ENCODE measurements at regions not wholly inside any gene's neighbourhood (a gene's known extent, or its start where the extent isn't known, plus 50 kb on each side); places are given as distances from the start of the nearest gene placed in this dataset.

- Histone ChIP-seq H3K27me3 (ENCODE audit: insufficient read depth, low read length) (no peaks in the 10 kb centered on the region), H3K27ac (ENCODE audit: low read depth, low read length) (no peak overlapping the region), H3K36me3 (ENCODE audit: control insufficient read depth in 1 of 2, insufficient read depth in 2 of 2, low read length in 2 of 2) (no peaks in the 10 kb centered on the region), H3K4me3 (replicated peaks in 1 of 2; ENCODE audit: low read depth in 1 of 2, low read length in 2 of 2) (no peak overlapping the region), H3K9me2 (ENCODE audit: insufficient read depth) (no peaks in the 10 kb centered on the region), H3K9me3 (ENCODE audit: control insufficient read depth in 1 of 2, insufficient read depth in 1 of 2, low read depth in 1 of 2, low read length in 2 of 2) (no peaks in the 10 kb centered on the region), H3K4me1 (ENCODE audit: control insufficient read depth in 1 of 2, insufficient read depth in 2 of 2, low read length in 2 of 2) (no peaks in the 10 kb centered on the region), H4K20me1 (ENCODE audit: insufficient read depth) (no peaks in the 10 kb centered on the region), H3K4me2 (ENCODE audit: low read length) (no peak overlapping the region), H2AFZ (ENCODE audit: low read depth, low read length, poor library complexity, severe bottlenecking) (no peak overlapping the region), H3K9ac (ENCODE audit: low read length) (no peak overlapping the region), H3K79me2 (ENCODE audit: insufficient read depth, low read length) (no peaks in the 10 kb centered on the region)
- CTCF ChIA-PET = no interaction called here
- no peak for ATAC-seq
- no peak for DNase-seq (ENCODE audit: low read depth, low spot score)
- no peak for TF ChIP-seq JUND (IDR thresholded peaks at IDR 0.05)
- TF ChIP-seq RAD21 (IDR thresholded peaks at IDR 0.05; ENCODE audit: low read depth) = no peak
- no peak for TF ChIP-seq POLR2AphosphoS5 (IDR thresholded peaks at IDR 0.05; ENCODE audit: low read depth, low read length)
- TF ChIP-seq EZH2 (IDR thresholded peaks at IDR 0.05) = no peak
- TF ChIP-seq YY1 (IDR thresholded peaks at IDR 0.05; ENCODE audit: extremely low read depth, insufficient replicate concordance, low read depth, low read length) = no peak
- no peak for TF ChIP-seq CTCF (IDR thresholded peaks at IDR 0.05 in 2 of 3, conservative IDR thresholded peaks at IDR 0.05 in 1 of 3; ENCODE audit: borderline replicate concordance in 1 of 3, insufficient read depth in 1 of 3, low read depth in 2 of 3, low read length in 2 of 3)
- no peak for TF ChIP-seq REST (IDR thresholded peaks at IDR 0.05; ENCODE audit: low read depth)
- TF ChIP-seq ELF1 (IDR thresholded peaks at IDR 0.05; ENCODE audit: borderline replicate concordance, low read depth) = no peak
- TF ChIP-seq POLR2A (IDR thresholded peaks at IDR 0.05; ENCODE audit: borderline replicate concordance, extremely low read depth, insufficient read depth, insufficient read length) = no peak
- no peak for TF ChIP-seq SRF (IDR thresholded peaks at IDR 0.05; ENCODE audit: low read depth)
- no peak for TF ChIP-seq EGR1 (IDR thresholded peaks at IDR 0.05; ENCODE audit: low read depth)
- no peak for TF ChIP-seq CBX3 (IDR thresholded peaks at IDR 0.05; ENCODE audit: low read depth)
- no peak for TF ChIP-seq ZNF274 (IDR thresholded peaks at IDR 0.05; ENCODE audit: low read depth, low read length)
- TF ChIP-seq SIN3A (IDR thresholded peaks at IDR 0.05; ENCODE audit: low read depth) = no peak
- no peak for TF ChIP-seq SP1 (IDR thresholded peaks at IDR 0.05; ENCODE audit: low read depth)
- TF ChIP-seq MAX (IDR thresholded peaks at IDR 0.05) = no peak
- TF ChIP-seq ATF3 (IDR thresholded peaks at IDR 0.05) = no peak
- no peak for TF ChIP-seq EZH2phosphoT487 (IDR thresholded peaks at IDR 0.05; ENCODE audit: borderline replicate concordance)
- no peak for TF ChIP-seq TCF7L2 (IDR thresholded peaks at IDR 0.05; ENCODE audit: borderline replicate concordance, extremely low read depth, insufficient read depth, insufficient read length)
- RAD21 ChIA-PET (ENCODE audit: low non-redundant PET in 1 of 2, low total read pairs in 2 of 2, uncharacterized antibody in 2 of 2, unreplicated experiment in 2 of 2) = no interaction called here
- POLR2A ChIA-PET = no interaction called here
- BruUV-seq (replicated peaks) = no TSS peak
- intact Hi-C loops (cut with micrococcal nuclease) = no loop called here
Measured at GRCh38 chr21:30942192-30942591, 60.8 kb upstream of the KRTAP11-1 start.

All from HCT116 (cell line).